K562 (cell line): ENCODE measurements at regions not wholly inside any gene's neighbourhood (a gene's known extent, or its start where the extent isn't known, plus 50 kb on each side); places are given as distances from the start of the nearest gene placed in this dataset.

Experiments used
- KLF1 ChIP-seq: fragments of 450-650 bp; IDR thresholded peaks from 2 replicates; pipeline ENCODE4 v1.6.1; 2016; ENCODE audit warnings: missing genetic modification characterization, missing compliant biosample characterization
- MYBL2 ChIP-seq, 2 experiments: fragments of 450-650 bp in 1 of 2; sonication (generic) in 1 of 2; formaldehyde crosslinking in 1 of 2; IDR thresholded peaks; 2 replicates each; pipeline versions ENCODE4 v1.6.1 to v1.8.1; 2017 to 2022; ENCODE audit warnings: borderline replicate concordance in 1 of 2, inconsistent platforms in 1 of 2, low read depth in 1 of 2, mild to moderate bottlenecking in 1 of 2, missing genetic modification reagents in 1 of 2, moderate library complexity in 1 of 2
- PHTF2 ChIP-seq: fragments of 250-450 bp; sonication (Bioruptor Pico); IDR thresholded peaks from 2 replicates; pipeline ENCODE4 v1.5.0; 2021; ENCODE audit warnings: mild to moderate bottlenecking
- SMC3 ChIP-seq: conservative IDR thresholded peaks from 2 replicates; pipeline ENCODE4 v1.6.1; 2011; ENCODE audit warnings: low read depth, low read length, improper control_type of control experiment; ENCODE audit not compliant: insufficient read depth
- ZC3H4 ChIP-seq: sonication (generic); formaldehyde crosslinking; IDR thresholded peaks from 2 replicates; pipeline ENCODE4 v1.9.0; 2021; ENCODE audit warnings: missing genetic modification reagents, borderline replicate concordance
- ZNF165 ChIP-seq: fragments of 250-450 bp; sonication (Bioruptor Pico); IDR thresholded peaks from 2 replicates; pipeline ENCODE4 v1.4.0; 2020; ENCODE audit warnings: borderline replicate concordance
- TF ChIP-seq, protein P1 (sequence below), 2 experiments: fragments of 150-350 bp in 1 of 2; IDR thresholded peaks; 2 replicates each; pipeline ENCODE4 v1.6.1; 2012 to 2016; ENCODE audit warnings: low read depth in 2 of 2, low read length in 2 of 2, mild to moderate bottlenecking in 1 of 2, moderate library complexity in 1 of 2
- TF ChIP-seq, protein P2 (sequence below): fragments of 450-650 bp; formaldehyde crosslinking; IDR thresholded peaks from 2 replicates; pipeline ENCODE4 v1.4.0; 2022; ENCODE audit warnings: missing genetic modification characterization
- TF ChIP-seq, protein P3 (sequence below), 2 experiments: fragments of 200-800 bp in 1 of 2; sonication (Bioruptor generic) in 1 of 2; sonication (generic) in 1 of 2; formaldehyde crosslinking in 1 of 2; IDR thresholded peaks in 1 of 2; conservative IDR thresholded peaks in 1 of 2; 2 replicates each; pipeline versions ENCODE4 v1.5.0 to v1.6.1; 2016 to 2020; ENCODE audit warnings: missing compliant biosample characterization in 1 of 2, missing genetic modification characterization in 1 of 2, missing genetic modification reagents in 1 of 2

GRCh38 chrX:115900425-115900824 lies 270.1 kb upstream of the AGTR2 start (continued):
- TF ChIP-seq, protein P1, sequence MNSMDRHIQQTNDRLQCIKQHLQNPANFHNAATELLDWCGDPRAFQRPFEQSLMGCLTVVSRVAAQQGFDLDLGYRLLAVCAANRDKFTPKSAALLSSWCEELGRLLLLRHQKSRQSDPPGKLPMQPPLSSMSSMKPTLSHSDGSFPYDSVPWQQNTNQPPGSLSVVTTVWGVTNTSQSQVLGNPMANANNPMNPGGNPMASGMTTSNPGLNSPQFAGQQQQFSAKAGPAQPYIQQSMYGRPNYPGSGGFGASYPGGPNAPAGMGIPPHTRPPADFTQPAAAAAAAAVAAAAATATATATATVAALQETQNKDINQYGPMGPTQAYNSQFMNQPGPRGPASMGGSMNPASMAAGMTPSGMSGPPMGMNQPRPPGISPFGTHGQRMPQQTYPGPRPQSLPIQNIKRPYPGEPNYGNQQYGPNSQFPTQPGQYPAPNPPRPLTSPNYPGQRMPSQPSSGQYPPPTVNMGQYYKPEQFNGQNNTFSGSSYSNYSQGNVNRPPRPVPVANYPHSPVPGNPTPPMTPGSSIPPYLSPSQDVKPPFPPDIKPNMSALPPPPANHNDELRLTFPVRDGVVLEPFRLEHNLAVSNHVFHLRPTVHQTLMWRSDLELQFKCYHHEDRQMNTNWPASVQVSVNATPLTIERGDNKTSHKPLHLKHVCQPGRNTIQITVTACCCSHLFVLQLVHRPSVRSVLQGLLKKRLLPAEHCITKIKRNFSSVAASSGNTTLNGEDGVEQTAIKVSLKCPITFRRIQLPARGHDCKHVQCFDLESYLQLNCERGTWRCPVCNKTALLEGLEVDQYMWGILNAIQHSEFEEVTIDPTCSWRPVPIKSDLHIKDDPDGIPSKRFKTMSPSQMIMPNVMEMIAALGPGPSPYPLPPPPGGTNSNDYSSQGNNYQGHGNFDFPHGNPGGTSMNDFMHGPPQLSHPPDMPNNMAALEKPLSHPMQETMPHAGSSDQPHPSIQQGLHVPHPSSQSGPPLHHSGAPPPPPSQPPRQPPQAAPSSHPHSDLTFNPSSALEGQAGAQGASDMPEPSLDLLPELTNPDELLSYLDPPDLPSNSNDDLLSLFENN (IDR thresholded peaks at IDR 0.05; ENCODE audit: low read depth in 2 of 2, low read length in 2 of 2): no peak
- TF ChIP-seq ZC3H4 (no peak), ZNF165 (CRISPR knock-in tag) (no peak), SMC3 (no peak), MYBL2 (IDR thresholded peaks at IDR 0.05; ENCODE audit: low read depth) (no peak), MYBL2 (CRISPR knock-in tag; IDR thresholded peaks at IDR 0.05; ENCODE audit: borderline replicate concordance) (no peak), KLF1 (no peak), PHTF2 (CRISPR knock-in tag) (no peak)
- TF ChIP-seq, protein P2, sequence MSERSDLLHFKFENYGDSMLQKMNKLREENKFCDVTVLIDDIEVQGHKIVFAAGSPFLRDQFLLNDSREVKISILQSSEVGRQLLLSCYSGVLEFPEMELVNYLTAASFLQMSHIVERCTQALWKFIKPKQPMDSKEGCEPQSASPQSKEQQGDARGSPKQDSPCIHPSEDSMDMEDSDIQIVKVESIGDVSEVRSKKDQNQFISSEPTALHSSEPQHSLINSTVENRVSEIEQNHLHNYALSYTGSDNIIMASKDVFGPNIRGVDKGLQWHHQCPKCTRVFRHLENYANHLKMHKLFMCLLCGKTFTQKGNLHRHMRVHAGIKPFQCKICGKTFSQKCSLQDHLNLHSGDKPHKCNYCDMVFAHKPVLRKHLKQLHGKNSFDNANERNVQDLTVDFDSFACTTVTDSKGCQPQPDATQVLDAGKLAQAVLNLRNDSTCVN (CRISPR knock-in tag): no peak
- TF ChIP-seq, protein P3, sequence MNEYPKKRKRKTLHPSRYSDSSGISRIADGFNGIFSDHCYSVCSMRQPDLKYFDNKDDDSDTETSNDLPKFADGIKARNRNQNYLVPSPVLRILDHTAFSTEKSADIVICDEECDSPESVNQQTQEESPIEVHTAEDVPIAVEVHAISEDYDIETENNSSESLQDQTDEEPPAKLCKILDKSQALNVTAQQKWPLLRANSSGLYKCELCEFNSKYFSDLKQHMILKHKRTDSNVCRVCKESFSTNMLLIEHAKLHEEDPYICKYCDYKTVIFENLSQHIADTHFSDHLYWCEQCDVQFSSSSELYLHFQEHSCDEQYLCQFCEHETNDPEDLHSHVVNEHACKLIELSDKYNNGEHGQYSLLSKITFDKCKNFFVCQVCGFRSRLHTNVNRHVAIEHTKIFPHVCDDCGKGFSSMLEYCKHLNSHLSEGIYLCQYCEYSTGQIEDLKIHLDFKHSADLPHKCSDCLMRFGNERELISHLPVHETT (CRISPR knock-in tag; conservative IDR thresholded peaks at IDR 0.05 in 1 of 2, IDR thresholded peaks at IDR 0.05 in 1 of 2): no peak
